HG02642 (cell line): ENCODE measurements at regions not wholly inside any gene's neighbourhood (a gene's known extent, or its start where the extent isn't known, plus 50 kb on each side); places are given as distances from the start of the nearest gene placed in this dataset.
"Not testable (repeated sequence)": the region's sequence is repeated elsewhere in the genome, so short reads cannot be mapped to it uniquely, and the experiment has no call there.

Source experiments
- ATAC-seq: cut with Tn5 transposase; IDR thresholded peaks from one replicate; pipeline ENCODE4 v1.9.1; 2021; ENCODE audit warnings: mild to moderate bottlenecking; ENCODE audit not compliant: unreplicated experiment, poor library complexity

DNA sequence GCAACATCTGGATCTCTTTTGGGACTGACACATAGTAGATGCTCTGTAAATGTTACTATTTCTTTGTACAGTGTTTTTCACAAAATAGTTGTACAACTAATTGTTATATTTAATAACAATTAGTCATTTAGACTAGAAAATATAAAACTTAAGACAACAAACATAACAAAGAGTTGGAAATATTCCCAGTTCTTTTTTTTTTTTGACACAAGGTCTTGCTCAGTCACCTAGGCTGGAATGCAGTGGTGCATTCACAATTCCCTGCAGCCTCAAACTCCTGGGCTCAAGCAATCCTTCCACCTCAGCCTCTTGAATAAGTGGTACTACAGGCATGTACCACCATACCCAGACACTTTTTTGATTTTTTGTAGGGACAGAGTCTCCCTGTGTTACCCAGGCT, 105.8 kb downstream of the UTRN start:
- no peak for ATAC-seq

GRCh38 chr6:144392536-144392935, 107.4 kb downstream of the UTRN start:
- no peak for ATAC-seq

DNA sequence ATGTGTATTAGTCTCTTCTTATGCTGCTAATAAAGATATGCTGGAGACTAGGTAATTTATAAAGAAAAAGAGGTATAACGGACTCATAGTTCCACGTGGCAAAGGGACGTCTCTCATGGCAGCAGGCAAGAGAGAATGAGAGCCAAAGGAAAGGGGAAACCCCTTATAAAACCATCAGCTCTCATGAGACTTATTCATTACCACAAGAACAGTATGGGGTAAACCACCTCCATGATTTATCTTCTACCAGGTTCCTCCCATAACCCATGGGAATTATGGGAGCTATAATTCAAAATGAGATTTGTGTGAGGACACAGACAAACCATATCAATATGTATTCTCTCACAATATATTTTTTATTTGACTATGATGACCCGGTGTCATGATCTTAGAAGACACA, 109.1 kb downstream of the UTRN start:
- ATAC-seq = no peak

DNA sequence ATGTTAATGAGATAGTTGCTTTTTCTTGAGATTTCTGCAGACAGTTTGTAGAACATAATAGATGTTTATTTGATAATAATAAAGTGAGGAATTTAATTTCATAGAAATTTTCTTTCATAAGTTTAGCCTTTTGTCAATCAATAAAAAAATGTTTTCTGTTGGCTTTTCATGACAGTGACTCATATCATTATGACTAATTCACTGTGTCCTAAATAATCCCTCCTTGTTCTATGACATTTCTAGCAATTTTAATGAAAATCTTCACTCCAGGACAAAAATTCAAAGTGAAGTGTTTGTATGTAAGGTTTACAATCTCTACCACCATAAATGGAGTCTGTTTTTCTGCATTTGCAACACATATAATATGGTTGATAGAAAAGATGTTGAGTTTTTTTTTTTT, 109.9 kb downstream of the UTRN start:
- ATAC-seq = no peak

GRCh38 chr6:144395826-144396225, 110.7 kb downstream of the UTRN start:
- ATAC-seq = no peak

GRCh38 chr6:144397141-144397540, 112.0 kb downstream of the UTRN start:
- no peak for ATAC-seq

DNA sequence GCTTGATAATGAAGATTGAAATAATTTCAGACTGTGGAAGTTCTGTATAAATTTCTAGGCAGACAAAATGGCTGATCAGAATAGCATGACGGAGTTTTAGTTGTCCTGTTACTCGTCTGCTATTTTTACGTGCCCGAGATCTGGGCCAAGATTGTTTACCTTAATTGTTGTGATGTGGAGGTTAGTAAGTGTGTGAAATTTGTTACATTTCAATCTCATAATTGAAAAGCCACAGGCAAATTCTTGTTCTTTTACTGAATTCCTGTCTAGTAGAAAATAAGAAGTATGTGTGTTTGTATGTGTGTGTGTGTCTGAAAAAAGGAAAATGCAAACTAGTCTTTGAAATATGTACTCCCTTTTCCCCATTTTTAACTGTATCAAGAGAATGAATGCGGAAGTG, 115.2 kb downstream of the UTRN start:
- ATAC-seq = no peak

- ATAC-seq = no peak
Observed at GRCh38 chr6:144401736-144402733, 116.9 kb downstream of the UTRN start.

- no peak for ATAC-seq
Observed at GRCh38 chr6:144402750-144403149, 117.6 kb downstream of the UTRN start.

GRCh38 chr6:144405163-144405562, 120.0 kb downstream of the UTRN start:
- no peak for ATAC-seq

DNA sequence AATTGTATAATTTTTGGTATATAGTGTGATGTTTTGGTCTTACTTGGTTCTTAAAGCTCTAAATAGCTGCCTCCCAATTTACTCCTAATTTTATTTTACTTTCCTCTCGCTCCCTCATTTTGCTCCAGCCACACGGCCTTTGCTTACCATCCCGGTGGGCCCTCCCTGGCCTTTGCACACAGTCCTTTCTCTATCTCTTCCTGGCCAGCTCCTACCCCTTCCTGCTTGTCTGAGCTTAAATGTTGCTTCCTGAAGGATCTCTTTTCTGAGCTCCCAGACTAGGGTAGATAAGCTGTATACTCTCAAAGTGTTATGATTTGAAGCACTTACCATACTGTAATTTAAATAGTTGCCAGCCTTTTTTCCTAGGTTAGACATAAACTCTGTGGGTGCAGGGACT, 121.7 kb downstream of the UTRN start:
- no peak for ATAC-seq

DNA sequence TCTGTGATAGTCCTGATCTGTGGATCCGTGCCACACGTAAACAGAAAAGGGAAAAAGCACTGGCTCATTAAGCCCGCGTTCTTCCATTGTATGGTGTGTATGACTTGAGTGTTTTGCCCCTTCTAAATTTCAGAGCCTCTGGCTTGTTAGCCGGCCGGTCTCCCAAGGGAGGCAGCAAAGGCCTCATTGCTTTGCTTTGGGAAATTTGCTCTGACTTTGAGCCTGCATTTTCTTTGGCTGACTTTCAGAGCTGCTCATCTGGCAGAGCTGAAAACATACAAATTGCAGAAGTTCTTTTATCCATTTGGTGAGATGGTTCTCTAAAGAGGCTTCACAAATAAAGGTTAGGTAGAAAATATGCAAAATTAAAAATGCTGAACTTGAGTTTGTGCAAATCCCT, 123.0 kb downstream of the UTRN start:
- no peak for ATAC-seq

GRCh38 chr6:144410059-144410458, 124.9 kb downstream of the UTRN start:
- ATAC-seq = no peak

GRCh38 chr6:144410574-144410973, 125.4 kb downstream of the UTRN start:
- not testable (repeated sequence) for ATAC-seq

GRCh38 chr6:144411531-144412165, 126.5 kb downstream of the UTRN start:
- peak; percentile 64 for ATAC-seq

- ATAC-seq = no peak
Observed at GRCh38 chr6:144413418-144413817, 128.3 kb downstream of the UTRN start.

- ATAC-seq = no peak
Observed at GRCh38 chr6:144415014-144415413, 129.9 kb downstream of the UTRN start.

GRCh38 chr6:144415835-144416237, 130.7 kb downstream of the UTRN start:
- no peak for ATAC-seq

- no peak for ATAC-seq
Observed at GRCh38 chr6:144416244-144416643, 131.1 kb downstream of the UTRN start.

GRCh38 chr6:144416773-144417172, 131.6 kb downstream of the UTRN start:
- no peak for ATAC-seq

DNA sequence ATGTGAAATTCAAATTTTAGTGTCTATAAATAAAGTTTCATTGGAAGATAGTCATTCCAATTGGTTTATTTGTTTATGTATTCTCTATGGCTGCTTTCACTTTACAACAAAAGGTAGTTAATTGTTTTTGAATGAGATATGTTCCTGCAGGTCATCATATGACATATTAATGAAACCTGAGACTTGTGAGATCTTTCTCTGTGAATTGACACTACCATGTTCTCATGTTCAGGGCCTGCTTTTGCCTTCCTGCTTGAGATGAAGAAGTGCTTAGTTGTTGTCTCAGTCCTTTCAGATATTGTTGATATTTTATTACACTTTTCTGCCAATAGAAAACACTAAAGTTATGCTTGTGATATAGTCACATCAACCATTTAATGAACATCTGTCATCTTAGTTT, 132.5 kb downstream of the UTRN start:
- no peak for ATAC-seq
